CD4-positive, alpha-beta T cell treated with Interferon gamma for 1 hour (primary cell): ENCODE measurements at regions not wholly inside any gene's neighbourhood (a gene's known extent, or its start where the extent isn't known, plus 50 kb on each side); places are given as distances from the start of the nearest gene placed in this dataset.

Experiments
- DNase-seq: peaks from one replicate; pipeline ENCODE4 v3.0.0-alpha.2; 2020

GRCh38 chr3:99084826-99085225 is 183.3 kb upstream of the DCBLD2 start:
- DNase-seq, result no peak

DNA sequence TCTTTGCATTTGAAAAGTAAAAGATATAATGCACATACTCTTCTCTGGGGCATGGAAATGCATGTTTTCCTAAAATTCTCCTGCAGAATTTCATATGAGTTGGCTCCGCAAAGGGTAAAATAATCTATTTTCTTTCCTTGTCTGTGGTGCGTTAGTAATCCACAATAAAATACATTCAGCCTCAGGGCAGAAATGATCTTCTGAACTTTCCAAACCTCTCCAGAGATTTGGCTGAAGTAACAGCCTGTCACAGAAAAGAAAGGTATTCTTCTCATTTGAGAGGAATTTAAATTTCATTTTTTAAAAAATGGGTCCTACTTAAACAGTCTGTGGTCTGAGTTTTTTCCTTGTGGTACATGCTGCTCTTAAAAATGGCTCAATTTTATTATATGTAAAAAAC is 182.7 kb upstream of the DCBLD2 start:
- DNase-seq, result no peak

DNA sequence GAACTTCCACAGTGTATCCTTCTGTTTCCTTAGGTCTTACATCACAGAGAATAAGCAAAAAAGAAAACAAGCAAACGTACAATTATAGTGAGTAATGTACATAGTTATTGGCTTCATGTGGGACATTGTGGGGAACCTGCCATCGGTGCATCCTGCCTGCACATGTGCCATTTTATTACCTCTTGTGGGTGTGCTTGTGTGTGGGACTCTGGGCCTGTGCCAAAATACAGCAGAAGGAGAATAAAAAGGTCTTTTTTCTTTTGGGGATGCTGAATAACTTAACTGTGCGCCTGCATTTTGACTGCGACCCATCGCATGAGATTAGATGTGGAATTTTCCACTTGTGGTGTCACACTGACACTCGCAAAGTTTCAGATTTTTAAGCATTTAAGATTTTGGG is 169.6 kb upstream of the DCBLD2 start:
- DNase-seq, result no peak

GRCh38 chr3:99069973-99070372 is 168.5 kb upstream of the DCBLD2 start:
- DNase-seq, result no peak

DNA sequence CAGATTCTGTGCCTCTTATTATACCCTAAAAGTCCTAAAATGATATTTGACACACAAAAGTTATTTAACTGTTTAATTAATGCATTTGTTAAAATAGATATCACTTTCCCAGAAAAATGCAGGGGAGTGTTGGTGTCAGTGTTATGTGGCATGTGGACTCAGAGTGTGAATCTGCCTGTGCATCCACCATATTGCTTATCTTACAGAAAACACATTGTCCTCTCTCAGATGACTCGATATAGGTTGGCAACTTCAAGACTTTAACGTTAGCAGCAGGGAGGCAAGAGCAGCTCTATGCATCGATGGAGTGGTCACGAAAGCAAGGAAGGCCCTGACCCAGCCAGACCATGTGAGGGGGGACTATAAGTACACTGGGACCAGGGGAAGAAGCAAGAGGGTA is 165.4 kb upstream of the DCBLD2 start:
- DNase-seq, result no peak

- no peak for DNase-seq
Measured at GRCh38 chr3:99049164-99049563, 147.7 kb upstream of the DCBLD2 start.

GRCh38 chr3:99041747-99042146 is 140.3 kb upstream of the DCBLD2 start:
- no peak for DNase-seq

- DNase-seq, result no peak
Measured at GRCh38 chr3:99031778-99032177, 130.3 kb upstream of the DCBLD2 start.

DNA sequence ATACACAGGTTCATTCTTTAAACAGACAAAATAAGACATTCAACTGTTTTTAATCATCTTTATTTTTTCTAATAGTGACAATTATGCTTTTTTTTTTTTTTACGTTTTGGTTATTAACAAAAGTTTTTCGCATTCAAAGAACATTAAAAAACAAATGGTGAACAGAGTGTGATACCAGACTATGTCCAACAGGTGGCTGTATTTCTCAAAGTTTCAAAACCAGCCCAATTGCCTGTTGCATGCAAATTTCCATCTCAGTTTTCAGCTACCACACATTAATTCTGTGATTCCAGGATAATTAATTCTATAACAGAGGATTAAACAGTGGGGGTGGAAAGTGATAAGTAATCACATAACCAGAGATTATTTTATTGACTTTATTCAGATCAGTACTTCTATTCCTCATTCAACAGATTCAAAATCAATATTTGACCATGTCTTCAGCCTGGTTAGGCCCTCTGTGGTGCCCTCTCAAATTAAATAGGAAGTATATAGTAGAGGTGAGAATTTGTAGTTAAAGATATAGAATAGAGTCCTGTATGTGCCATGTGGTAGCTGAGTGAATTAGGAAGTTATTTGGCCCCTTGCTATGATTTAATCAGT is 122.2 kb upstream of the DCBLD2 start:
- no peak for DNase-seq

GRCh38 chr3:99021466-99021865 is 120.0 kb upstream of the DCBLD2 start:
- no peak for DNase-seq

GRCh38 chr3:99016452-99016851 is 115.0 kb upstream of the DCBLD2 start:
- no peak for DNase-seq

DNA sequence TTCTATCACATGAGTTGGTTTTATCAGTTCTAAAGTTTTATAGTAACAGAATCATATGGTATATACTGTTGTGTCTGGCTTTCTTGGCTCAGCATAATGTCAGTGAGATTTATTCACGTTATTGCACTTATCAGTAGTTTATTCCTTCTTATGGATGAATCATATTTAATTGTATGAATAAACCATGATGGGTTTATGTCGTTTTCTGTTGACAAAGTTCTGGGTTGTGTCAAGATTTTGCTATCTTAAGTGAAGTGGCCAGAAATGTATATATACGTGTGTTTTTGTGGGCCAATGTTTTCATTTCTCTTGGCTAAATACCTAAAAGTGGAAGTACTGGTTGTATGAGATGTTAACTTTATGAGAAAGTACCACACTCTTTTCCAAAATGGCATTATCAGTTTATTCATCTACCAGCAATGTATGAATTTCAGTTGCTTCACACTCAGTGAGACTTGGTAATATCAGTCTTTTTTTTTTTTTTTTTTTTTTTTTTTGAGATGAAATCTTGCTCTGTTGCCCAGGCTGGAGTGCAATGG is 112.4 kb upstream of the DCBLD2 start:
- DNase-seq, result no peak

DNA sequence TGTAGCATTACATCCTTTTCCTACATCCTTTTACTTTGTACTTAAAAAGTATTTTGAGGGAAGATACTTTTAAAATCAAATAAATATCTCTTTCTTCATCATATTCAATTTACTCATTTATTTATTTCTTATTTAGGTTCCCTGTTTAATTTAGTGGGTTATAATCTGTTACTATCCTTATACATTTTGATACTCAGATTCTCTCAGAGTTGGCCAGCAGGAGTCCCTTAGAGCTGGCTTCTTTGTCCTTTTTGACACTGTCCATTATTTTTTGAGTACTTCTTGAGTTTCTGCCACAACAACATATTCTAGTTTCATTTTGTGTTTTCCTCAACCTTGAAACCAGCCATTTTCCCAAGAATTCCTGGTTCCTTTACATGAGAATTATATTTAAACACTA is 111.6 kb upstream of the DCBLD2 start:
- no peak for DNase-seq

- no peak for DNase-seq
Measured at GRCh38 chr3:99012051-99012450, 110.6 kb upstream of the DCBLD2 start.

DNA sequence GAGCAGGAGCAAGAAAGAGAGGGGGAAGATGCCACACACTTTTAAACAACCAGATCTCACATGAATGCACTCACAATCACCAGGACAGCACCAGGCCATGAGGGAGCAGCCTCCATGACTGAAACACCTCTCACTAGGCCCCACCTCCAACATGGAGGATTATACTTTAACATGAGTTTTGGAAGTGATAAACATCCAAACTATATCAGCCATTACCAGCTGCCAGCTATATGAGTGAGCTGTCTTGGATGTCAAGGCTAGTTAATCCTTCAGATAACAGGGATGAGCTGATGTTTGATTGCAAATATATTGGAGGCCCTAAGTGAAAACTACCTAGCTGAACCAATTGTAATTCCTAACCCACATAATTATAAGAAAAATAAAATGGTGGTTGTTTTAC is 108.4 kb upstream of the DCBLD2 start:
- no peak for DNase-seq

DNA sequence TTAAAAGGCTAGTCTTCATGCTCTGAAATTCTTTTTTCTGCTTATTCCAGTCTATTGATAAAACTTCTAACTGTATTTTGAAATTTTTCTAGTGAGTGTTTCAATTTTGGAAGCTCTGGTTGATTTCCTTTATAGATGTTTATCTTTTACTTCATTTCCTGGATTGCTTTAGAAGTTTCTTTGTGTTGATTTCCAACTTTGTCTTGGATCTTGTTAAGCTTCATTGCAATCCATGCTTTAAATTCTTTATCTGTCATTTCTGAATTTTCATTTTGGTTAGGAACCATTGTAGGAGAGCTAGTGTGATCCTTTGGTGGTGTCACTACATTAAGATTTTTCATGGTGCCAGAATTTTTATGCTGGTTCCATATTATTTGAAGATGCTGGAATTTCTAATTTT is 105.2 kb upstream of the DCBLD2 start:
- DNase-seq, result no peak

- no peak for DNase-seq
Measured at GRCh38 chr3:98999675-99000074, 98.2 kb upstream of the DCBLD2 start.

DNA sequence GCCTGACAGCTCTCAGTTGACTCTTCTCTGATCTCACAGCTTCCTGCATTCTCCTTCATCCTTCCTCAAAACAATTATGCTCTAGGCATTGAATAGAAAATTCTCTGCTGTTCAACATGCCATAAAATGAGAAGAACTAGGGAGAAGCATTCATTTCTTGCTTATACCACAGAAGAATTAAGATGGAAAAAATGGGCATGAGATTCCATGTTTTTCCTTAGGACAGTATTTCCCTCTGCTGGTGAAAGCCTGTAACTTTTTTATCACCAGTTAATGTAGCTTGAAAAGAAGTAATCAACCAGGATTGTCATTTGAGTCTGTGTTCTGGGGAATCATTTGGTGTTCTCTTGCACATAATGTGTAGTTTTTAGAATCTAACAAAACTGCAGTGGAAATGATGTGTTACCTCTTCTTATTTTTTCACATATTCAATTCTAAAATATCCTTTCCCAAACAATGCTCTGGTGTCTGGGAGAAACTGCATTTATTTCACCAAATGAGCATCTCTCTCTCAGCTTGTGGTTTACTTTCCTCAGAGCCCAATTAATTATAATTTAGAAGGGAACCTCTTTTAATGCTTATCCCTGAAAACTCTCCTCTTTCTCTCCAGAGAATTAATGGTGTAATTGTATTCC is 92.8 kb upstream of the DCBLD2 start:
- DNase-seq, result no peak

GRCh38 chr3:98991393-98991792 is 89.9 kb upstream of the DCBLD2 start:
- no peak for DNase-seq

DNA sequence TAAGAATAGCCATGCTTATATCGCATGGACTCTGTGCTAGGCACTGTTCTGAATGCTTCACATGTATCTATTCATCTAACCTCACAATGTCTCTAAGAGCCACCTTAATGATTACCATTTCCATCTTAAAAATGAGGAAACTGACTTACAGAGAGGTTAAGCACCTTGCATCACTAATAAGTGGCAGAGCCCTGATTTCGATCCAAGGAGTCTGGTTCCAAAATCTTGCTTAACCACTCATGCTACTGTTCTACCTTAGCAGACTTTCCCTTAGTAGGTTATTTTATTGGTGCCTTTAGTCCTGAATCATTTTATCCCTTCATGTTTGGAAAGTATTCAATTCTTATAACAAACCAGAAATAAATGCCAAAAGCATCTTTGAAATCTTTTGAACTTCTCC is 89.2 kb upstream of the DCBLD2 start:
- DNase-seq, result no peak

GRCh38 chr3:98986073-98986472 is 84.6 kb upstream of the DCBLD2 start:
- no peak for DNase-seq

DNA sequence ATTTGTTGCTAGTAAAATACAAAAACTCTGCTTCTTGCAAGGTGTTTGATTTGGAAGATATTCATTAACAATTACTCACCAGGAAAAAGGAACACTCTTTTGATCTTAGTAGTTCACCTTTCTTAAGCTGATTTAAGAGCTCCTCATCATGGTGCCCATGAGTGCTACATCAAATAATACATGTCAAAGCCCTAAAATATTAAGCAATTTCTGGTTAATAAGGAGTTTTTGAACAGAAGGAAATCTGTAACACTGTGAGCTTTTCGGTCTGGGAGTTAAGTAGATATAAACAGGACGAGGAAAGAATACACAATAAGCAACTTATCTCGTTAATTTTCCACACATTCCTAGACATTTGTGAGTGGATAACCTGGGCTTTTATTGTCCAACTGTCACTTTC is 83.9 kb upstream of the DCBLD2 start:
- no peak for DNase-seq

GRCh38 chr3:98984024-98984423 is 82.5 kb upstream of the DCBLD2 start:
- no peak for DNase-seq

- no peak for DNase-seq
Measured at GRCh38 chr3:98982351-98982750, 80.9 kb upstream of the DCBLD2 start.
